ENCODE measurements at regions not wholly inside any gene's neighbourhood (a gene's known extent, or its start where the extent isn't known, plus 50 kb on each side); places are given as distances from the start of the nearest gene placed in this dataset.

- TF ChIP-seq ARID4B (CRISPR knock-in tag; IDR thresholded peaks at IDR 0.05; ENCODE audit: borderline replicate concordance), result no peak
- TF ChIP-seq ZNF671 (CRISPR knock-in tag; IDR thresholded peaks at IDR 0.05), result no peak
- no peak for TF ChIP-seq MXD4 (CRISPR knock-in tag; IDR thresholded peaks at IDR 0.05; ENCODE audit: borderline replicate concordance)
- no peak for TF ChIP-seq FOXJ3 (CRISPR knock-in tag; IDR thresholded peaks at IDR 0.05; ENCODE audit: borderline replicate concordance)
- TF ChIP-seq ATF3 (CRISPR knock-in tag; conservative IDR thresholded peaks at IDR 0.05), result no peak
- TF ChIP-seq ELF4 (CRISPR knock-in tag; IDR thresholded peaks at IDR 0.05; ENCODE audit: low read depth), result no peak
- no peak for TF ChIP-seq ZNF219 (CRISPR knock-in tag; IDR thresholded peaks at IDR 0.05; ENCODE audit: borderline replicate concordance)
- no peak for TF ChIP-seq IRF1 (CRISPR knock-in tag; IDR thresholded peaks at IDR 0.05)
Observed at GRCh38 chr2:6525475-6525964, 340.2 kb downstream of the CMPK2 start (continued).

GRCh38 chr2:6526093-6526824, 339.4 kb downstream of the CMPK2 start:
- Mint-ChIP-seq H3K27me3 (ENCODE audit: low read depth) (peaks cover 10% of the 10 kb centered on the region), H3K4me1 (no peaks in the 10 kb centered on the region), H3K9me3 (peaks cover 84% of the 10 kb centered on the region), H3K27ac (no peak overlapping the region), H3K36me3 (peaks cover 72% of the 10 kb centered on the region), H3K4me3 (no peak overlapping the region)
- ATAC-seq (no peak), DNase-seq (ENCODE audit: low spot score) (no peak)
- TF ChIP-seq CTCF (IDR thresholded peaks at IDR 0.05) (0 out of 2 replicates have a peak, but pooled peaks have one; percentile 14), IRF1 (CRISPR knock-in tag; IDR thresholded peaks at IDR 0.05) (no peak), CBFB (CRISPR knock-in tag; IDR thresholded peaks at IDR 0.05; ENCODE audit: low read depth) (no peak)
- ChIA-PET CTCF (no interaction called here), POLR2A (no interaction called here)

GRCh38 chr2:6531304-6531703, 334.4 kb downstream of the CMPK2 start:
- Mint-ChIP-seq H3K4me3 (no peak overlapping the region), H3K27ac (no peak overlapping the region), H3K27me3 (ENCODE audit: low read depth) (peaks cover 10% of the 10 kb centered on the region), H3K9me3 (peaks cover 83% of the 10 kb centered on the region), H3K36me3 (peaks cover 66% of the 10 kb centered on the region), H3K4me1 (no peaks in the 10 kb centered on the region)
- TF ChIP-seq ELF4 (CRISPR knock-in tag; IDR thresholded peaks at IDR 0.05; ENCODE audit: low read depth) (no peak), ATF1 (CRISPR knock-in tag; IDR thresholded peaks at IDR 0.05) (no peak), CTCF (IDR thresholded peaks at IDR 0.05) (no peak), FOXP4 (CRISPR knock-in tag; IDR thresholded peaks at IDR 0.05) (no peak), NFYB (CRISPR knock-in tag; conservative IDR thresholded peaks at IDR 0.05; ENCODE audit: low read depth) (no peak), MXD4 (CRISPR knock-in tag; IDR thresholded peaks at IDR 0.05; ENCODE audit: borderline replicate concordance) (no peak), IRF1 (CRISPR knock-in tag; IDR thresholded peaks at IDR 0.05) (no peak), ZNF281 (CRISPR knock-in tag; IDR thresholded peaks at IDR 0.05) (no peak)
- ChIA-PET POLR2A (no interaction called here), CTCF (no interaction called here)
- DNase-seq (ENCODE audit: low spot score) (no peak), ATAC-seq (no peak)

Measured in WTC11 (cell line).